HS-27A (cell line): ENCODE measurements at regions not wholly inside any gene's neighbourhood (a gene's known extent, or its start where the extent isn't known, plus 50 kb on each side); places are given as distances from the start of the nearest gene placed in this dataset.

Experiments used
- DNase-seq: peaks from one replicate; pipeline ENCODE4 v3.0.0-alpha.2; 2012; ENCODE audit warnings: low read depth, missing footprints

- no peak for DNase-seq
Observed at GRCh38 chr20:59403962-59404314, 103.5 kb downstream of the EDN3 start.

GRCh38 chr20:59404749-59405148 is 104.3 kb downstream of the EDN3 start:
- no peak for DNase-seq

- no peak for DNase-seq
Observed at GRCh38 chr20:59405226-59406200, 105.1 kb downstream of the EDN3 start.

GRCh38 chr20:59406446-59406845 is 106.0 kb downstream of the EDN3 start:
- no peak for DNase-seq

GRCh38 chr20:59411170-59411569 is 110.8 kb downstream of the EDN3 start:
- no peak for DNase-seq

- no peak for DNase-seq
Observed at GRCh38 chr20:59411589-59411988, 111.2 kb downstream of the EDN3 start.

- no peak for DNase-seq
Observed at GRCh38 chr20:59412181-59412580, 111.8 kb downstream of the EDN3 start.

GRCh38 chr20:59412875-59413284 is 112.5 kb downstream of the EDN3 start:
- no peak for DNase-seq

- DNase-seq, result no peak
Observed at GRCh38 chr20:59413326-59413865, 113.0 kb downstream of the EDN3 start.

- no peak for DNase-seq
Observed at GRCh38 chr20:59414936-59415623, 114.7 kb downstream of the EDN3 start.

- DNase-seq, result no peak
Observed at GRCh38 chr20:59416916-59417315, 116.5 kb downstream of the EDN3 start.

GRCh38 chr20:59421089-59421488 is 120.7 kb downstream of the EDN3 start:
- DNase-seq, result no peak

- DNase-seq, result no peak
Observed at GRCh38 chr20:59421920-59422637, 121.7 kb downstream of the EDN3 start.

- DNase-seq, result no peak
Observed at GRCh38 chr20:59422872-59423544, 122.6 kb downstream of the EDN3 start.

GRCh38 chr20:59424976-59425375 is 124.6 kb downstream of the EDN3 start:
- no peak for DNase-seq

GRCh38 chr20:59425572-59425971 is 125.2 kb downstream of the EDN3 start:
- no peak for DNase-seq

GRCh38 chr20:59428006-59428405 is 127.6 kb downstream of the EDN3 start:
- no peak for DNase-seq

GRCh38 chr20:59428441-59429205 is 128.2 kb downstream of the EDN3 start:
- DNase-seq, result no peak

- no peak for DNase-seq
Observed at GRCh38 chr20:59429396-59429795, 129.0 kb downstream of the EDN3 start.

GRCh38 chr20:59431014-59431413 is 130.6 kb downstream of the EDN3 start:
- no peak for DNase-seq

- no peak for DNase-seq
Observed at GRCh38 chr20:59434960-59435359, 134.5 kb downstream of the EDN3 start.
